Neural crest cell (in vitro differentiated cells): ENCODE measurements at regions not wholly inside any gene's neighbourhood (a gene's known extent, or its start where the extent isn't known, plus 50 kb on each side); places are given as distances from the start of the nearest gene placed in this dataset.

ENCODE experiments used
- DNase-seq: peaks from one replicate; pipeline ENCODE4 v3.0.0; 2021; ENCODE audit warnings: low read depth, mixed read lengths, low spot score
- H3K27ac Mint-ChIP-seq: one replicate; pipeline ENCODE4 v1.8.0; 2021; ENCODE audit warnings: mild to moderate bottlenecking, mixed read lengths; ENCODE audit not compliant: unreplicated experiment
- H3K27me3 Mint-ChIP-seq: 2 replicates; pipeline ENCODE4 v1.8.0; 2021; ENCODE audit warnings: low read depth, mild to moderate bottlenecking, mixed read lengths
- H3K36me3 Mint-ChIP-seq: 2 replicates; pipeline ENCODE4 v1.8.0; 2021; ENCODE audit warnings: low read depth, mild to moderate bottlenecking, mixed read lengths
- H3K4me1 Mint-ChIP-seq: 2 replicates; pipeline ENCODE4 v1.8.0; 2021; ENCODE audit warnings: mixed read lengths
- H3K4me3 Mint-ChIP-seq: one replicate; pipeline ENCODE4 v1.8.0; 2021; ENCODE audit warnings: mild to moderate bottlenecking, mixed read lengths
- H3K9me3 Mint-ChIP-seq: 2 replicates; pipeline ENCODE4 v1.8.0; 2021; ENCODE audit warnings: mixed read lengths
- CTCF ChIP-seq: fragments of 200-600 bp; sonication (generic); conservative IDR thresholded peaks from 2 replicates; pipeline ENCODE4 v1.5.0; 2021; ENCODE audit warnings: antibody characterized with exemption, mild to moderate bottlenecking

GRCh38 chr2:104476563-104476988, 377.3 kb upstream of the POU3F3 start:
- H3K27ac Mint-ChIP-seq, result no peak overlapping the region
- no peak for DNase-seq
- H3K4me1 Mint-ChIP-seq, result peaks cover 25% of the 10 kb centered on the region
- no peaks in the 10 kb centered on the region for H3K27me3 Mint-ChIP-seq
- no peaks in the 10 kb centered on the region for H3K36me3 Mint-ChIP-seq
- no peak for TF ChIP-seq CTCF
- H3K9me3 Mint-ChIP-seq, result no peaks in the 10 kb centered on the region
- H3K4me3 Mint-ChIP-seq, result no peak overlapping the region

- no peak for TF ChIP-seq CTCF
- no peak overlapping the region for H3K4me3 Mint-ChIP-seq
- no peaks in the 10 kb centered on the region for H3K27me3 Mint-ChIP-seq
- H3K36me3 Mint-ChIP-seq, result no peaks in the 10 kb centered on the region
- H3K4me1 Mint-ChIP-seq, result peaks cover 10% of the 10 kb centered on the region
- no peak for DNase-seq
- no peaks in the 10 kb centered on the region for H3K9me3 Mint-ChIP-seq
- H3K27ac Mint-ChIP-seq, result peak overlapping the region; percentile 4
These were observed 372.6 kb upstream of the POU3F3 start for GRCh38 chr2:104481341-104481740.

- Mint-ChIP-seq H3K4me1 (no peaks in the 10 kb centered on the region), H3K4me3 (no peak overlapping the region), H3K27ac (no peak overlapping the region), H3K27me3 (no peaks in the 10 kb centered on the region), H3K36me3 (no peaks in the 10 kb centered on the region), H3K9me3 (no peaks in the 10 kb centered on the region)
- DNase-seq, result no peak
- TF ChIP-seq CTCF, result no peak
These were observed 366.5 kb upstream of the POU3F3 start for GRCh38 chr2:104487366-104487765.

- H3K4me3 Mint-ChIP-seq, result no peak overlapping the region
- H3K9me3 Mint-ChIP-seq, result no peaks in the 10 kb centered on the region
- H3K36me3 Mint-ChIP-seq, result no peaks in the 10 kb centered on the region
- no peaks in the 10 kb centered on the region for H3K27me3 Mint-ChIP-seq
- no peak overlapping the region for H3K27ac Mint-ChIP-seq
- no peaks in the 10 kb centered on the region for H3K4me1 Mint-ChIP-seq
- no peak for TF ChIP-seq CTCF
- no peak for DNase-seq
These were observed 360.2 kb upstream of the POU3F3 start for GRCh38 chr2:104493698-104494097.

GRCh38 chr2:104501342-104501741, 352.6 kb upstream of the POU3F3 start:
- H3K4me1 Mint-ChIP-seq, result peaks cover 37% of the 10 kb centered on the region
- no peak overlapping the region for H3K27ac Mint-ChIP-seq
- H3K27me3 Mint-ChIP-seq, result no peaks in the 10 kb centered on the region
- no peaks in the 10 kb centered on the region for H3K9me3 Mint-ChIP-seq
- H3K4me3 Mint-ChIP-seq, result no peak overlapping the region
- H3K36me3 Mint-ChIP-seq, result no peaks in the 10 kb centered on the region
- TF ChIP-seq CTCF, result no peak
- no peak for DNase-seq

- no peak overlapping the region for H3K4me3 Mint-ChIP-seq
- no peak for TF ChIP-seq CTCF
- H3K9me3 Mint-ChIP-seq, result no peaks in the 10 kb centered on the region
- H3K4me1 Mint-ChIP-seq, result peaks cover 37% of the 10 kb centered on the region
- H3K36me3 Mint-ChIP-seq, result no peaks in the 10 kb centered on the region
- DNase-seq, result no peak
- H3K27me3 Mint-ChIP-seq, result no peaks in the 10 kb centered on the region
- no peak overlapping the region for H3K27ac Mint-ChIP-seq
These were observed 352.0 kb upstream of the POU3F3 start for GRCh38 chr2:104501929-104502328.
